CD4-positive, alpha-beta T cell (primary cell): ENCODE measurements at regions not wholly inside any gene's neighbourhood (a gene's known extent, or its start where the extent isn't known, plus 50 kb on each side); places are given as distances from the start of the nearest gene placed in this dataset.
A peak's percentile ranks its signal among the peaks of the same experiment; 100 is the strongest.
"Not testable (repeated sequence)": the region's sequence is repeated elsewhere in the genome, so short reads cannot be mapped to it uniquely, and the experiment has no call there.

Experiments used
- ATAC-seq: fragments of 200-7000 bp; cut with Tn5 transposase; one replicate; pipeline ENCODE4 v1.10.0; 2022; ENCODE audit warnings: mild to moderate bottlenecking; ENCODE audit not compliant: poor library complexity
- CTCF ChIA-PET: fragments of 350-600 bp; sonication (Branson Sonifier 250); formaldehyde crosslinking; loops from one replicate; lab custom pipeline; 2021; ENCODE audit warnings: antibody characterized with exemption, inconsistent platforms; lab: Charles Lee
- POLR2A ChIA-PET: fragments of 350-600 bp; sonication (Branson Sonifier 250); formaldehyde crosslinking; loops from one replicate; lab custom pipeline; 2021; ENCODE audit warnings: antibody characterized with exemption, inconsistent platforms; lab: Charles Lee
- DNase-seq, 14 experiments: peaks; one replicate each; pipeline ENCODE4 v3.0.0-alpha.2; 2013 to 2020; ENCODE audit warnings: mixed read lengths in 2 of 14
- H3K27ac ChIP-seq, 2 donors: one replicate each; pipeline versions ENCODE4 v1.5.1 to v1.7.0; 2013; ENCODE audit warnings: low read length in 2 of 2, low read depth in 1 of 2, mild to moderate bottlenecking in 1 of 2
- H3K27me3 ChIP-seq, 2 experiments: 1 replicate in 1 of 2; 2 replicates in 1 of 2; pipeline versions ENCODE4 v1.6.1 to v1.7.0; 2013; ENCODE audit warnings: low read length in 2 of 2, control low read depth in 1 of 2, mild to moderate bottlenecking in 1 of 2, moderate library complexity in 1 of 2; ENCODE audit not compliant: insufficient read depth in 2 of 2, control insufficient read depth in 1 of 2
- H3K36me3 ChIP-seq: one replicate; pipeline ENCODE4 v1.6.1; 2013; ENCODE audit warnings: low read length, control low read depth; ENCODE audit not compliant: insufficient read depth
- H3K4me1 ChIP-seq: one replicate; pipeline ENCODE4 v1.6.1; 2013; ENCODE audit warnings: low read length, control low read depth; ENCODE audit not compliant: insufficient read depth
- H3K4me3 ChIP-seq: one replicate; pipeline ENCODE4 v1.5.1; 2013; ENCODE audit warnings: mild to moderate bottlenecking, low read length, moderate library complexity
- H3K9me3 ChIP-seq, 2 experiments: 1 replicate in 1 of 2; 2 replicates in 1 of 2; pipeline versions ENCODE4 v1.6.1 to v1.7.0; 2013; ENCODE audit warnings: low read length in 2 of 2, mild to moderate bottlenecking in 2 of 2, control low read depth in 1 of 2, moderate library complexity in 1 of 2; ENCODE audit not compliant: control insufficient read depth in 1 of 2, insufficient read depth in 1 of 2
- H3K27ac Mint-ChIP-seq: one replicate; pipeline ENCODE4 v1.8.0; 2020; ENCODE audit warnings: mixed read lengths
- H3K27me3 Mint-ChIP-seq: one replicate; pipeline ENCODE4 v1.8.0; 2021; ENCODE audit warnings: mixed read lengths
- H3K36me3 Mint-ChIP-seq: one replicate; pipeline ENCODE4 v1.8.0; 2021; ENCODE audit warnings: low read depth, mixed read lengths
- H3K4me1 Mint-ChIP-seq: one replicate; pipeline ENCODE4 v1.8.0; 2021; ENCODE audit warnings: low read depth, mixed read lengths
- H3K4me3 Mint-ChIP-seq: one replicate; pipeline ENCODE4 v1.8.0; 2020; ENCODE audit warnings: mild to moderate bottlenecking, mixed read lengths
- H3K9me3 Mint-ChIP-seq: one replicate; pipeline ENCODE4 v1.8.0; 2020; ENCODE audit warnings: mixed read lengths
- intact Hi-C, 2 experiments: fragments of 100-400 bp; cut with DNase I in 1 of 2; cut with micrococcal nuclease in 1 of 2; formaldehyde crosslinking; loops; one replicate each; pipeline versions ENCODE4 v1.15.1 to v1.9.0; 2023 to 2025; cut with DNase I, micrococcal nuclease

- H3K4me1 ChIP-seq, H3K36me3 ChIP-seq, H3K4me1 Mint-ChIP-seq, ATAC-seq, intact Hi-C loops, H3K27me3 ChIP-seq, H3K27ac ChIP-seq, H3K27ac Mint-ChIP-seq, CTCF ChIA-PET, H3K27me3 Mint-ChIP-seq, POLR2A ChIA-PET, H3K36me3 Mint-ChIP-seq, H3K4me3 Mint-ChIP-seq, H3K4me3 ChIP-seq, H3K9me3 Mint-ChIP-seq, H3K9me3 ChIP-seq: not testable (repeated sequence)
- DNase-seq, result peak in 5 of 14 experiments; percentile 24 to 46 (median 29)
These were observed 187.0 kb upstream of the TP53TG3D start for GRCh38 chr16:32066016-32066651.

DNA sequence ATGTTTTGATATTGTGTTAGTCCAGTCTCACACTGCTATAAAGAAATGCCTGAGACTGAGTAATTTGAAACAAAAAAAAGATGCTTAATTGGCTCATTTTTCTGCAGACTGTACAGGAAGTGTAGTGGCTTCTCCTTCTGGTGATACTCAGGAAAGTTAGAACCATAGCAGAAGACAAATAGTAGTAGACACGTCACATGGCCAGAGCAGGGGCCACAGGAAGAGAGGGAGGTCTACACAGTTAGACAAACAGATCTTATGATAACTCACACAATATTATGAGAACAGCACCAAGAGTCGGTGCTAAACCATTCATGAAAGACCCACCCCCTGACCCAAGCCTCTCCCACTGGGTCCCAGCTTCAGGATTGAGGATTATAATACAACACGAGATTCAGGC is 181.5 kb upstream of the TP53TG3D start:
- intact Hi-C loops, H3K4me1 ChIP-seq, H3K36me3 ChIP-seq, H3K4me3 Mint-ChIP-seq, H3K27ac ChIP-seq, H3K27me3 Mint-ChIP-seq, CTCF ChIA-PET, H3K36me3 Mint-ChIP-seq, H3K4me3 ChIP-seq, H3K4me1 Mint-ChIP-seq, DNase-seq, H3K27ac Mint-ChIP-seq, POLR2A ChIA-PET, H3K9me3 Mint-ChIP-seq, H3K27me3 ChIP-seq, H3K9me3 ChIP-seq: not testable (repeated sequence)
- ATAC-seq, result peak; percentile 29

DNA sequence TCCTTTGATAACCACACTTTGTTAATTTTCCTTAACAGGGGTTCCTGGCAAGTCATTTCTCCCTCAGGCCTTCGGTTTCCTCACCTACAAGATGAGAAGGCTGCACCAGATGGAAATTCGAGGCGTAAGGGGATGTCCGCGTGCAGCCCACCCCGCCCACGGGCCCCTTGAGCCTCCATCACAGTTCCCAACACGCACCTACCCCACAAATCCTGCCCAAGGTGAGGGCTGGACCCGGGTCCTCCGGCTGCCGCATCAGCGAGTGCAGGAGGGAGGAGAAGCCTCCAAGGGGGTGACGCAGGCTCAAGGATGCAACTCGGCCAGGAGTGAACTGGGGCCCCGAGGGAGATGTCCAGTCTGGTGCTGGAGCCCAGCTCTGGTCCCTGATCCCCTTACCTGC is 169.2 kb upstream of the TP53TG3D start:
- H3K27me3 Mint-ChIP-seq, H3K4me1 ChIP-seq, intact Hi-C loops, H3K36me3 Mint-ChIP-seq, DNase-seq, H3K27me3 ChIP-seq, H3K9me3 ChIP-seq, ATAC-seq, CTCF ChIA-PET, H3K4me1 Mint-ChIP-seq, H3K36me3 ChIP-seq, H3K4me3 ChIP-seq, H3K9me3 Mint-ChIP-seq, H3K27ac Mint-ChIP-seq, H3K4me3 Mint-ChIP-seq, POLR2A ChIA-PET, H3K27ac ChIP-seq: not testable (repeated sequence)

GRCh38 chr16:32084656-32085401 is 168.3 kb upstream of the TP53TG3D start:
- ATAC-seq, intact Hi-C loops, H3K27ac ChIP-seq, H3K27me3 ChIP-seq, H3K36me3 ChIP-seq, H3K4me1 ChIP-seq, H3K9me3 ChIP-seq, POLR2A ChIA-PET, H3K27ac Mint-ChIP-seq, CTCF ChIA-PET, H3K27me3 Mint-ChIP-seq, H3K36me3 Mint-ChIP-seq, H3K9me3 Mint-ChIP-seq, H3K4me1 Mint-ChIP-seq: not testable (repeated sequence)
- peak overlapping the region; percentile 38 for H3K4me3 Mint-ChIP-seq
- peak in 6 of 14 experiments; percentile 1 to 31 (median 8) for DNase-seq
- peak overlapping the region; percentile 40 for H3K4me3 ChIP-seq

- DNase-seq, result peak in 9 of 14 experiments; percentile 0 to 58 (median 14)
- peak overlapping the region; percentile 63 for H3K4me3 Mint-ChIP-seq
- CTCF ChIA-PET, H3K9me3 Mint-ChIP-seq, ATAC-seq, H3K9me3 ChIP-seq, H3K36me3 ChIP-seq, H3K27ac ChIP-seq, intact Hi-C loops, H3K27ac Mint-ChIP-seq, H3K4me1 ChIP-seq, H3K27me3 Mint-ChIP-seq, H3K27me3 ChIP-seq, H3K36me3 Mint-ChIP-seq, POLR2A ChIA-PET, H3K4me1 Mint-ChIP-seq: not testable (repeated sequence)
- peak overlapping the region; percentile 40 for H3K4me3 ChIP-seq
These were observed 167.5 kb upstream of the TP53TG3D start for GRCh38 chr16:32085438-32086141.

DNA sequence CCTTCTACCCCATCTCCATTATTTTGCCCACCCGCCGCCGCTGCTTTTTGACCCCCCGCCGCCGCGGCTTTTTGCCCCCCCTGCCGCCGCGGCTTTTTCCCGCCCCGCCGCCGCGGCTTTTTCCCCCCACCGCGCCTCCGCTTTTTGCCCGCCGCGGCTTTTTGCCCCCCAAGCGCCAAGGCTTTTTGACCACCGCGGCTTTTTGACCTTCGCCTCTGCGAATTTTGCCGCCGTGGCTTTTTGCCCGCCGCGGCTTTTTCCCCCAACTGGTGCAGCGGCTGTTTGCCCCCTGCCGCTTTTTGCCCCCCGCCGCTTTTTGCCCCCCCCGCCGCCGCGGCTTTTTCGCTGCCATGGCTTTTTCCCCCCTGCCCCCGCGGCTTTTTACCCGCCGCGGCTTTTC is 137.5 kb upstream of the TP53TG3D start:
- POLR2A ChIA-PET, H3K27ac Mint-ChIP-seq, H3K9me3 Mint-ChIP-seq, CTCF ChIA-PET, H3K27ac ChIP-seq, H3K36me3 ChIP-seq, H3K4me1 Mint-ChIP-seq, intact Hi-C loops, H3K36me3 Mint-ChIP-seq, H3K27me3 ChIP-seq, H3K4me1 ChIP-seq, ATAC-seq: not testable (repeated sequence)
- Histone ChIP-seq H3K4me3 (peak overlapping the region; percentile 49), H3K9me3 (peaks cover 0 to 12% of the 10 kb centered on the region in 2 experiments)
- peak in 1 of 14 experiments; percentile 2 for DNase-seq
- H3K27me3 Mint-ChIP-seq, result peaks cover 10% of the 10 kb centered on the region
- H3K4me3 Mint-ChIP-seq, result peak overlapping the region; percentile 51
